ENCODE measurements at regions not wholly inside any gene's neighbourhood (a gene's known extent, or its start where the extent isn't known, plus 50 kb on each side); places are given as distances from the start of the nearest gene placed in this dataset.

DNA sequence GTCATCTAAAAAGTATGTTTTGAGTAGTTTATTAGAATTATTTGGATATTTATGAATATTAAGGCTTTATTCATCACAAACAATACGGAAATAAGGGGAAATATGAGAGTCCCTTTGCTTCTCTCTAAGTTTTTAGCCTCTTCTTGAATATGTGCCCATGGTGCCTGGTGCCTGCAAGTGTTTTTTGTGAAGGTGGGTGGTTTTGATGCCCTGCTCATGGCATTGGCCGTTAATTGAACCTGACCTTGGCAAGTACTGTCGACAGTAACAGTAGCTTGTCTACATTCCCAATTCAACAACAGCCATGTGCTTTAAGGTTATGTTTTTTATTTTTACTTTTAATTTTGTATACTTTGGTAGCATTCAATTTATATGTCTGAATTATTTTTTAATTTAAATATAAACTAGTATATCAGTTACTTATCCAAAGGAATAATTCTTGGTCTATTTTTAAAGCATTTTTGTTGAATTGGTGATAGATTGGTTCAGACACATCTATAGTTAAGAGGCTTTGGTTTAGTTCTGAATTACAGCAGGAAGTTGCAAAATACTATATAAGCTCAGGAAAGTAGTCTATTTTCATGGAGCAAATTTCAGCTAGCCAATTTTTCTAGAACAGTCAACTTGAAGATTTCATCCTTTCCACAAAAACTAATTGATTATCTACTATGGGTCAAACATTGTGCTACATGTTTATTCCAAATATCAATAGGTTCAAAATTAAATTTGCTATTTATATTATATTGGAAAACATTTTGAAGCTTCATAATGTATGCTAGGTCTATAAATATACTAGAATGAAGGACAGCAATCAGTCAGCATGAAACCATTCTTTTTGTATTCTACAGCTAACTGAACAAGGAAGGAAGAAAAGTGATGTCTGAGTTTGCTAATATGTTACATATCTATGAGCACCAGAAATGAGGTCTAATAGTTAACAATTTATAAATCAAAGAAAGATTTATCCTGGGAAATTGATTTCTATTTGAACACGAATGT, 184.4 kb downstream of the MRPL39 start:
- TF ChIP-seq EP300 (IDR thresholded peaks at IDR 0.05; ENCODE audit: borderline replicate concordance) (no peak), YY1 (IDR thresholded peaks at IDR 0.05; ENCODE audit: low read depth) (no peak), NFIC (IDR thresholded peaks at IDR 0.05) (no peak), ZBTB7A (IDR thresholded peaks at IDR 0.05; ENCODE audit: low read depth) (no peak)
- TF ChIP-seq, protein P1, sequence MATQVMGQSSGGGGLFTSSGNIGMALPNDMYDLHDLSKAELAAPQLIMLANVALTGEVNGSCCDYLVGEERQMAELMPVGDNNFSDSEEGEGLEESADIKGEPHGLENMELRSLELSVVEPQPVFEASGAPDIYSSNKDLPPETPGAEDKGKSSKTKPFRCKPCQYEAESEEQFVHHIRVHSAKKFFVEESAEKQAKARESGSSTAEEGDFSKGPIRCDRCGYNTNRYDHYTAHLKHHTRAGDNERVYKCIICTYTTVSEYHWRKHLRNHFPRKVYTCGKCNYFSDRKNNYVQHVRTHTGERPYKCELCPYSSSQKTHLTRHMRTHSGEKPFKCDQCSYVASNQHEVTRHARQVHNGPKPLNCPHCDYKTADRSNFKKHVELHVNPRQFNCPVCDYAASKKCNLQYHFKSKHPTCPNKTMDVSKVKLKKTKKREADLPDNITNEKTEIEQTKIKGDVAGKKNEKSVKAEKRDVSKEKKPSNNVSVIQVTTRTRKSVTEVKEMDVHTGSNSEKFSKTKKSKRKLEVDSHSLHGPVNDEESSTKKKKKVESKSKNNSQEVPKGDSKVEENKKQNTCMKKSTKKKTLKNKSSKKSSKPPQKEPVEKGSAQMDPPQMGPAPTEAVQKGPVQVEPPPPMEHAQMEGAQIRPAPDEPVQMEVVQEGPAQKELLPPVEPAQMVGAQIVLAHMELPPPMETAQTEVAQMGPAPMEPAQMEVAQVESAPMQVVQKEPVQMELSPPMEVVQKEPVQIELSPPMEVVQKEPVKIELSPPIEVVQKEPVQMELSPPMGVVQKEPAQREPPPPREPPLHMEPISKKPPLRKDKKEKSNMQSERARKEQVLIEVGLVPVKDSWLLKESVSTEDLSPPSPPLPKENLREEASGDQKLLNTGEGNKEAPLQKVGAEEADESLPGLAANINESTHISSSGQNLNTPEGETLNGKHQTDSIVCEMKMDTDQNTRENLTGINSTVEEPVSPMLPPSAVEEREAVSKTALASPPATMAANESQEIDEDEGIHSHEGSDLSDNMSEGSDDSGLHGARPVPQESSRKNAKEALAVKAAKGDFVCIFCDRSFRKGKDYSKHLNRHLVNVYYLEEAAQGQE (IDR thresholded peaks at IDR 0.05; ENCODE audit: low read depth) = no peak
